Mesendoderm (in vitro differentiated cells): ENCODE measurements at regions not wholly inside any gene's neighbourhood (a gene's known extent, or its start where the extent isn't known, plus 50 kb on each side); places are given as distances from the start of the nearest gene placed in this dataset.
"Not testable (repeated sequence)": the region's sequence is repeated elsewhere in the genome, so short reads cannot be mapped to it uniquely, and the experiment has no call there.

Source experiments
- DNase-seq: peaks from one replicate; pipeline ENCODE4 v3.0.0; 2013
- H2AK5ac ChIP-seq: 2 replicates; pipeline ENCODE4 v1.6.1; 2013; ENCODE audit warnings: low read length, inconsistent platforms
- H2BK120ac ChIP-seq: 2 replicates; pipeline ENCODE4 v1.6.1; 2013; ENCODE audit warnings: low read depth, mild to moderate bottlenecking, low read length, moderate library complexity, mixed read lengths
- H2BK15ac ChIP-seq: replicated peaks from 2 replicates; pipeline ENCODE4 v1.6.1; 2013; ENCODE audit warnings: low read depth, mild to moderate bottlenecking, moderate library complexity
- H2BK5ac ChIP-seq: 2 replicates; pipeline ENCODE4 v1.6.1; 2013; ENCODE audit warnings: low read length, inconsistent platforms
- H3K18ac ChIP-seq: 2 replicates; pipeline ENCODE4 v1.6.1; 2013; ENCODE audit warnings: mild to moderate bottlenecking, low read length, mixed read lengths
- H3K23ac ChIP-seq: one replicate; pipeline ENCODE4 v1.6.1; 2013; ENCODE audit warnings: low read length
- H3K27ac ChIP-seq: 2 replicates; pipeline ENCODE4 v1.5.1; 2013; ENCODE audit warnings: low read depth, mild to moderate bottlenecking, inconsistent platforms, low read length, moderate library complexity
- H3K27me3 ChIP-seq: 2 replicates; pipeline ENCODE4 v1.6.1; 2013; ENCODE audit warnings: low read length, control low read depth, mild to moderate bottlenecking, inconsistent platforms; ENCODE audit not compliant: insufficient read depth, poor library complexity
- H3K36me3 ChIP-seq: 2 replicates; pipeline ENCODE4 v1.6.1; 2013; ENCODE audit warnings: low read length, inconsistent platforms; ENCODE audit not compliant: control insufficient read depth, insufficient read depth
- H3K4ac ChIP-seq: one replicate; pipeline ENCODE4 v1.6.1; 2013; ENCODE audit warnings: low read depth, mild to moderate bottlenecking, low read length, moderate library complexity
- H3K4me1 ChIP-seq: 2 replicates; pipeline ENCODE4 v1.6.1; 2013; ENCODE audit warnings: low read depth, low read length, inconsistent platforms; ENCODE audit not compliant: control insufficient read depth
- H3K4me2 ChIP-seq: 2 replicates; pipeline ENCODE4 v1.6.1; 2013; ENCODE audit warnings: low read length
- H3K4me3 ChIP-seq: 2 replicates; pipeline ENCODE4 v1.5.1; 2013; ENCODE audit warnings: mild to moderate bottlenecking, low read length
- H3K56ac ChIP-seq: one replicate; pipeline ENCODE4 v1.6.1; 2013; ENCODE audit warnings: low read length
- H3K79me1 ChIP-seq: 2 replicates; pipeline ENCODE4 v1.6.1; 2013; ENCODE audit warnings: low read length, inconsistent platforms
- H3K79me2 ChIP-seq: 2 replicates; pipeline ENCODE4 v1.6.1; 2013; ENCODE audit warnings: mild to moderate bottlenecking, low read length; ENCODE audit not compliant: control insufficient read depth, insufficient read depth
- H3K9ac ChIP-seq: 2 replicates; pipeline ENCODE4 v1.6.1; 2013; ENCODE audit warnings: low read length, inconsistent platforms
- H4K5ac ChIP-seq: one replicate; pipeline ENCODE4 v1.6.1; 2013; ENCODE audit warnings: low read length
- H4K8ac ChIP-seq: one replicate; pipeline ENCODE4 v1.6.1; 2013; ENCODE audit warnings: low read depth, mild to moderate bottlenecking, control low read depth, low read length, moderate library complexity
- WGBS: extraction: QIAGEN DNeasy Blood & Tissue Kit; methylation state at CpG from one replicate; pipeline ENCODE4 v1.1.7; 2013; ENCODE audit warnings: low lambda C conversion rate, missing lambda C conversion rate; ENCODE audit not compliant: insufficient coverage; ENCODE audit errors: extremely low coverage; 5-methylcytosine and 5-hydroxymethylcytosine counted together

- not testable (repeated sequence) for H3K4me2 ChIP-seq, H2BK15ac ChIP-seq, H3K56ac ChIP-seq, H3K79me1 ChIP-seq, H4K8ac ChIP-seq, H4K5ac ChIP-seq, H2BK5ac ChIP-seq, H3K79me2 ChIP-seq, H3K27me3 ChIP-seq, H3K4me3 ChIP-seq, H2AK5ac ChIP-seq, H3K18ac ChIP-seq, H2BK120ac ChIP-seq, DNase-seq, H3K9ac ChIP-seq, H3K4me1 ChIP-seq, H3K27ac ChIP-seq, H3K36me3 ChIP-seq, H3K4ac ChIP-seq, H3K23ac ChIP-seq
- WGBS: no CpG with 5 or more reads among the region's 16 CpGs
Observed at GRCh38 chr14:105607025-105607424, 80.6 kb downstream of the TMEM121 start.

- not testable (repeated sequence) for H3K9ac ChIP-seq, H4K8ac ChIP-seq, H3K4me3 ChIP-seq, H2BK5ac ChIP-seq, H3K79me2 ChIP-seq, H3K18ac ChIP-seq, H3K36me3 ChIP-seq, H3K27me3 ChIP-seq, H3K4ac ChIP-seq, H4K5ac ChIP-seq, H3K27ac ChIP-seq, H3K4me2 ChIP-seq, H2BK120ac ChIP-seq, DNase-seq, H3K79me1 ChIP-seq, H3K56ac ChIP-seq, H2BK15ac ChIP-seq, H2AK5ac ChIP-seq, H3K23ac ChIP-seq, H3K4me1 ChIP-seq
- no CpG with 5 or more reads among the region's 4 CpGs for WGBS
Observed at GRCh38 chr14:105614987-105615386, 88.6 kb downstream of the TMEM121 start.

GRCh38 chr14:105615986-105616801 lies 89.8 kb downstream of the TMEM121 start:
- not testable (repeated sequence) for H3K27ac ChIP-seq, H3K23ac ChIP-seq, H3K36me3 ChIP-seq, H3K4me2 ChIP-seq, H3K79me1 ChIP-seq, H3K4me3 ChIP-seq, H4K5ac ChIP-seq, H2BK15ac ChIP-seq, H3K79me2 ChIP-seq, H3K27me3 ChIP-seq, H3K4me1 ChIP-seq, H2BK120ac ChIP-seq, H3K18ac ChIP-seq, H2AK5ac ChIP-seq, H2BK5ac ChIP-seq, H3K4ac ChIP-seq, H3K9ac ChIP-seq, H3K56ac ChIP-seq, DNase-seq, H4K8ac ChIP-seq
- WGBS: no CpG with 5 or more reads among the region's 24 CpGs

- no CpG with 5 or more reads among the region's 8 CpGs for WGBS
- Histone ChIP-seq H3K36me3 (no peaks in the 10 kb centered on the region), H2BK15ac (no peak overlapping the region), H3K18ac (no peak overlapping the region), H3K4me2 (no peak overlapping the region), H3K27ac (no peak overlapping the region), H3K4me1 (no peaks in the 10 kb centered on the region), H3K4ac (no peak overlapping the region), H3K9ac (no peak overlapping the region), H4K8ac (no peak overlapping the region), H3K56ac (no peak overlapping the region), H2BK5ac (no peak overlapping the region), H3K27me3 (no peaks in the 10 kb centered on the region), H3K23ac (no peak overlapping the region), H3K79me1 (no peaks in the 10 kb centered on the region), H2AK5ac (no peak overlapping the region), H4K5ac (no peak overlapping the region), H3K4me3 (peak overlapping the region; percentile 22), H2BK120ac (no peak overlapping the region), H3K79me2 (no peaks in the 10 kb centered on the region)
- no peak for DNase-seq
Observed at GRCh38 chr14:105616802-105617192, 90.4 kb downstream of the TMEM121 start.

GRCh38 chr14:105617201-105617777 lies 90.9 kb downstream of the TMEM121 start:
- Histone ChIP-seq H4K5ac (no peak overlapping the region), H3K27me3 (no peaks in the 10 kb centered on the region), H3K4me3 (peak overlapping the region; percentile 22), H2BK5ac (no peak overlapping the region), H3K27ac (no peak overlapping the region), H2BK15ac (no peak overlapping the region), H2BK120ac (no peak overlapping the region), H3K23ac (no peak overlapping the region), H3K4ac (no peak overlapping the region), H3K4me1 (no peaks in the 10 kb centered on the region), H3K79me2 (no peaks in the 10 kb centered on the region), H4K8ac (no peak overlapping the region), H3K56ac (no peak overlapping the region), H3K9ac (no peak overlapping the region), H3K18ac (no peak overlapping the region), H3K79me1 (no peaks in the 10 kb centered on the region), H2AK5ac (no peak overlapping the region), H3K4me2 (no peak overlapping the region), H3K36me3 (no peaks in the 10 kb centered on the region)
- WGBS: 100% methylated on average over 3 of the region's 7 CpGs
- no peak for DNase-seq
